UCSD-AML1 (cell line): ENCODE measurements at regions not wholly inside any gene's neighbourhood (a gene's known extent, or its start where the extent isn't known, plus 50 kb on each side); places are given as distances from the start of the nearest gene placed in this dataset.
"Not testable (repeated sequence)": the region's sequence is repeated elsewhere in the genome, so short reads cannot be mapped to it uniquely, and the experiment has no call there.

Experiments used
- DNase-seq: peaks from one replicate; lab custom pipeline; 2025; ENCODE audit not compliant: unreplicated experiment; lab: John Stamatoyannopoulos, UW

- no peak for DNase-seq
These were observed 740.1 kb downstream of the PLCL1 start for GRCh38 chr2:198544461-198544860.

GRCh38 chr2:198534756-198535155, 730.4 kb downstream of the PLCL1 start:
- no peak for DNase-seq

- DNase-seq, result no peak
These were observed 721.0 kb downstream of the PLCL1 start for GRCh38 chr2:198525211-198525969.

- no peak for DNase-seq
These were observed 719.3 kb downstream of the PLCL1 start for GRCh38 chr2:198523710-198524109.

GRCh38 chr2:198518935-198519334, 714.5 kb downstream of the PLCL1 start:
- no peak for DNase-seq

GRCh38 chr2:198517976-198518375, 713.6 kb downstream of the PLCL1 start:
- no peak for DNase-seq

GRCh38 chr2:198508610-198509009, 704.2 kb downstream of the PLCL1 start:
- not testable (repeated sequence) for DNase-seq

DNA sequence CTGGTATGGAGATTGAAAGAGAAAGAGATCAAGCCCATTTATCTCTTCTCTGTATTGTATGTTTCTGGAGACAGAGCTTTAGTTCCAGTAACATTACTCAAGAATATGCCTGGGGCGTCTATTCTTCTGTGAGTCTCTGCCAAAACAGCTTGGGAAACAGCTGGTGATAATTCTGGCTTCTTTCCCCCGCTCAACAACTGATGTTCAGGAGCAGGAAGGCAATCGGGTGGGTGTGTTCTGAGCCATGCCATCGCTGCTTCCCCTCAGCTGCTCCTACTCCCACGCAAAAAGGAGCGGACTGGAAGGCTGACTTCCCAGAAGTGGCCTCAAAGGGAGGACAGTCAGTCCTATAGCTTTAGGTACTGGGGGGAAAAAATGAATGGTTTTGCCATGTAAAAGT, 695.1 kb downstream of the PLCL1 start:
- peak; percentile 10 for DNase-seq

GRCh38 chr2:198498516-198498915, 694.1 kb downstream of the PLCL1 start:
- DNase-seq, result no peak

DNA sequence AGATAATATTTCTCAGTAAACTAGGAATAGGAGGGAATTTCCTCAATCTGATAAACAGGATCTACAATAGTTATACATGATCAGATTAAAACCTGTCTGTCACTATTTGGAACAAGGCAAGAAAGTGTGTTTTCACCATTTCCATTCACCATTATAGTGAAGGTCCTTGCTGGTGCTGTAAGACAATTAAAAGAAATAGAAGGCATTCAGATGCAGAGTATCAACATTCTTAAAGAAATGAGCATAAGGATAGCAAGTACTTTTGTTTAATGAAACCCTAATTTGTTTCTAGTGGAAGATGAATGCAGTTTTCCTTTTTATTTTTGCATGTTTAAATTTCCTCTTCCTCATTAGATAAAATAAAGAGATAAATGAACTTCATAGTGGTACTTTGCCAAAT, 693.7 kb downstream of the PLCL1 start:
- DNase-seq, result no peak

GRCh38 chr2:198494931-198495330, 690.5 kb downstream of the PLCL1 start:
- no peak for DNase-seq

- DNase-seq, result no peak
These were observed 686.4 kb downstream of the PLCL1 start for GRCh38 chr2:198490748-198491147.

DNA sequence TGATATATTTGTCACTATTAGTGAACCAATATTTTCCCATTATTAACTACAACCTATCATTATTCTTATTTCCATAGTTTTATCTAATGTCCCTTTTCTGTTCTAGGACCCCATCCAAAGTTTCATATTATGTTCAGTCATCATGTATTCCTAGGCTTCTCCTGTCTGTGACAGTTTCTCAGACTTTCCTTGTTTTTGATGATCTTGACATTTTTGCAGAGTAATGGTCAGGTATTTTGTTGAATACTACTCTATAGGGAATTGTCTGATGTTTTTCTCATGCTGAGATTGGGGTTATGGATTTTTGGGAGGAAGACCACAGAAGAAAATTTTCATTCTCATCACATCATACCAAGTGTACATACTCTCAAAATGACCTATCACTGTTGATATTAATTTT, 684.6 kb downstream of the PLCL1 start:
- DNase-seq, result no peak

GRCh38 chr2:198483051-198483450, 678.7 kb downstream of the PLCL1 start:
- DNase-seq, result no peak

- DNase-seq, result no peak
These were observed 674.7 kb downstream of the PLCL1 start for GRCh38 chr2:198479065-198479464.

GRCh38 chr2:198478361-198478760, 674.0 kb downstream of the PLCL1 start:
- no peak for DNase-seq

GRCh38 chr2:198476007-198476406, 671.6 kb downstream of the PLCL1 start:
- DNase-seq, result no peak

- DNase-seq, result no peak
These were observed 666.9 kb downstream of the PLCL1 start for GRCh38 chr2:198471291-198471690.

DNA sequence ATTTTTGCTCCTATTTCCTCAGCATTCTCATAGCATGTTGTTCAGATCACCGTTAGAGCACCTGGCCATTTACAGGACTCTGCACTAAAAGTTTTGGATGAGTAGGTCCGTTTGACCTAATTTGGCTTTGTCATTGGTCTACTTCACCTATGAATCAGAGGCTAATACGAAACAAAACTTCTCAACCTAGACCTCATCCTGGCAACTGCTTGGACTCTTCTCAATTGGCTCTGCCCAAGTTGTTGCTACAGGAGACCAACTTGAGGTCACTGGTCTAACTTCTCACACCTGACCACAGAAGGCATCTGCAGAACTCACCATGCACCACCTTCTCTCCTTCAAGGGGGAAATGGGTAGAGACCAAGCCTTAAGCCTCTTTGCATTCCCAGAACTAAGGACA, 663.7 kb downstream of the PLCL1 start:
- DNase-seq, result no peak

GRCh38 chr2:198465970-198466369, 661.6 kb downstream of the PLCL1 start:
- DNase-seq, result no peak

GRCh38 chr2:198456418-198456817, 652.0 kb downstream of the PLCL1 start:
- no peak for DNase-seq

DNA sequence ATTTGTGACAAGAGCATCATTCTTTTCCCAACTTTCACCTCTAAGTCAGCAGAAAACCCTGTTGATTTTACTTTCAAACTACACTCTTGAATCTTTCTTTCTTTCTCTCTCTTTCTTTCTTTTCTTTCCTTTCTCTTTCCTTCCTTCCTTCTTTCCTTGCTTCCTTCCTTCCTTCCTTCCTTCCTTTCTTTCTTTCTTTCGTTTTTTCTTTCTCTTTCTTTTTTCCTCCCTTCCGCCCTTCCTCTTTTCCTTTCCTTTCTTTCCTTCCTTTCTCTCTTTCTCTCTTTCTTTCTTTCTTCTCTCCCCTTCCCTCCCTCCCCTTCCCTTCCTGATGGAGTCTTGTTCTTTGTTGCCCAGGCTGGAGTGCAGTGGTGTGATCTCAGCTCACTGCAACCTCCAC, 649.5 kb downstream of the PLCL1 start:
- DNase-seq, result no peak

- DNase-seq, result no peak
These were observed 647.9 kb downstream of the PLCL1 start for GRCh38 chr2:198452327-198452726.
